ENCODE measurements at regions not wholly inside any gene's neighbourhood (a gene's known extent, or its start where the extent isn't known, plus 50 kb on each side); places are given as distances from the start of the nearest gene placed in this dataset.
"Not testable (repeated sequence)": the region's sequence is repeated elsewhere in the genome, so short reads cannot be mapped to it uniquely, and the experiment has no call there.

DNA sequence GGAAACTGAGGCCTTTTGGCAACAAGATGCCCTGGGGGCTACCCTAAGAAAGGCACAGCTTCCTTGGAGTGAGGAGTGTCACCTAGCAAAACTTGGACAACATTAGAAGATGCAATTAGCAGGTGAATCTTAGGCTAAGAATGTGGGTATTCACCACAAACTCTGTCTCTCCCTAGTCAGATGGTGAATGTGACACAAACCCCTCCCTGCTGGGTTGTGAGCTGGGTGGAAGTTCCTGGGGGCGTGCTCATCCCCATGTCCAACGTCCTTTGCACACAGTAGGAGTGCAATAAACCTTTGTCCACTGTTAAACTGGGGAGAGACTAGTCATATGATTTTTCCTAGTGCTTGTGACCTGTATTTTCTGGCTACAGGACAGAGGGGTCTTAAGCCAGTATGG, 67.1 kb upstream of the SH3GL3 start:
- DNase-seq (ENCODE audit: low read depth) = no peak
- TF ChIP-seq, protein P1, sequence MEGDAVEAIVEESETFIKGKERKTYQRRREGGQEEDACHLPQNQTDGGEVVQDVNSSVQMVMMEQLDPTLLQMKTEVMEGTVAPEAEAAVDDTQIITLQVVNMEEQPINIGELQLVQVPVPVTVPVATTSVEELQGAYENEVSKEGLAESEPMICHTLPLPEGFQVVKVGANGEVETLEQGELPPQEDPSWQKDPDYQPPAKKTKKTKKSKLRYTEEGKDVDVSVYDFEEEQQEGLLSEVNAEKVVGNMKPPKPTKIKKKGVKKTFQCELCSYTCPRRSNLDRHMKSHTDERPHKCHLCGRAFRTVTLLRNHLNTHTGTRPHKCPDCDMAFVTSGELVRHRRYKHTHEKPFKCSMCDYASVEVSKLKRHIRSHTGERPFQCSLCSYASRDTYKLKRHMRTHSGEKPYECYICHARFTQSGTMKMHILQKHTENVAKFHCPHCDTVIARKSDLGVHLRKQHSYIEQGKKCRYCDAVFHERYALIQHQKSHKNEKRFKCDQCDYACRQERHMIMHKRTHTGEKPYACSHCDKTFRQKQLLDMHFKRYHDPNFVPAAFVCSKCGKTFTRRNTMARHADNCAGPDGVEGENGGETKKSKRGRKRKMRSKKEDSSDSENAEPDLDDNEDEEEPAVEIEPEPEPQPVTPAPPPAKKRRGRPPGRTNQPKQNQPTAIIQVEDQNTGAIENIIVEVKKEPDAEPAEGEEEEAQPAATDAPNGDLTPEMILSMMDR (IDR thresholded peaks at IDR 0.05; ENCODE audit: insufficient read depth, low read length) = no peak
- no peak overlapping the region for H3K4me3 ChIP-seq (ENCODE audit: low read depth, low read length)

DNA sequence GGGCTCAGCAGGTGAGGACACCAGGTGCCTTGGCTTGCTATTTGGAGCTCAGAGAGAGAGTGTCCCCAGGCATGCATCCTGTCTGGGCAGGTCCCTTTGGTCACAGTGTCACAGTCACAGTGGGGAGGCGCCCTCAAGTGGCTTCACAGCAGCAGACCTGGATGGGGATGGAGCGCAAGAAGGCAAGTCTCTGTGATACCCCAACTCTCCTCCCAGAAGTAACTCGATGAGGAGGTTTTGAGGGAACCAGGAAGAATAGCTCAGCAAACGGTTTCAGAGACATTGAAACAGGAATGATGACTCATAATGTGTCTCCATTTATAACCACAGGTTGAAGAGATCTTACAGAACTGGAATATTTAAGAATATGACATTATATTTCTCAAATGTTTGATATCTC, 66.5 kb upstream of the SH3GL3 start:
- no peak overlapping the region for H3K4me3 ChIP-seq (ENCODE audit: low read depth, low read length)
- TF ChIP-seq, protein P1 (IDR thresholded peaks at IDR 0.05; ENCODE audit: insufficient read depth, low read length) = peak; percentile 19
- DNase-seq (ENCODE audit: low read depth) = peak; percentile 15

DNA sequence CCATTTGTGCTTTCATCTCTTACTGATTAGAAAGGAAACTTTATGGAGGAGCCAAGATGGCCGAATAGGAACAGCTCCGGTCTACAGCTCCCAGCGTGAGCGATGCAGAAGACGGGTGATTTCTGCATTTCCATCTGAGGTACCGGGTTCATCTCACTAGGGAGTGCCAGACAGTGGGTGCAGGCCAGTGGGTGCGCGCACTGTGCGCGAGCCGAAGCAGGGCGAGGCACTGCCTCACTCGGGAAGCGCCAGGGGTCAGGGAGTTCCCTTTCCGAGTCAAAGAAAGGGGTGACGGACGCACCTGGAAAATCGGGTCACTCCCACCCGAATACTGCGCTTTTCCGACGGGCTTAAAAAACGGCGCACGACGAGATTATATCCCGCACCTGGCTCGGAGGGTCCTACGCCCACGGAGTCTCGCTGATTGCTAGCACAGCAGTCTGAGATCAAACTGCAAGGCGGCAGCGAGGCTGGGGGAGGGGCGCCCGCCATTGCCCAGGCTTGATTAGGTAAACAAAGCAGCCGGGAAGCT, 63.5 kb upstream of the SH3GL3 start:
- DNase-seq (ENCODE audit: low read depth); H3K4me3 ChIP-seq (ENCODE audit: low read depth, low read length): not testable (repeated sequence)

DNA sequence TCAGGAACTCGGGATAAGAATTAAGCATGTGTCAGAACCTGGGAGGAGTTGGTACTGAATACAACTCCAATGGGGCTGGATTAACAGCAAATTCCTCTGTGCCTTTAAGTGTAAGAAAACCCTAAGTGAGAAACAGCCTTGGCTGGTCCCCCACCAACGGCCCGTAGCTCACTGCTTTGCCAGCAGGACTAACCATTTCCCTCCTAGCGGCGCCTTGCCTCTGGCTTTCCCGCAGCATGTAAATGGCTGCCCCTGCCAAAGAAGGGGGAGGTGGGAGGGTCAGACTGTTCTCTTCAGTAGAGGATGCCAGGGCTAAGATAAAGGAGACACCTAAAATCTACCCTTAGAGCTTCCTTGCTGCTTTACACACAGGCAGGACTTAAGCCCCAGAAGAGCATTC, 51.0 kb upstream of the SH3GL3 start:
- TF ChIP-seq, protein P1 (IDR thresholded peaks at IDR 0.05; ENCODE audit: insufficient read depth, low read length) = no peak
- H3K4me3 ChIP-seq (ENCODE audit: low read depth, low read length) = no peak overlapping the region
- DNase-seq (ENCODE audit: low read depth) = no peak
